ENCODE measurements at regions not wholly inside any gene's neighbourhood (a gene's known extent, or its start where the extent isn't known, plus 50 kb on each side); places are given as distances from the start of the nearest gene placed in this dataset.

GRCh38 chr4:32148111-32148666 is 1428.0 kb downstream of the PCDH7 start:
- Histone ChIP-seq H3K4me2 (peak overlapping the region; percentile 52), H2AFZ (no peak overlapping the region), H3K4me1 (ENCODE audit: insufficient read depth) (no peaks in the 10 kb centered on the region), H3K36me3 (replicated peaks; ENCODE audit: insufficient read depth, low read depth) (no peaks in the 10 kb centered on the region), H4K20me1 (ENCODE audit: insufficient read depth, poor library complexity, severe bottlenecking) (no peaks in the 10 kb centered on the region), H3K27me3 (no peaks in the 10 kb centered on the region), H3K4me3 (no peak overlapping the region), H3K9me2 (replicated peaks; ENCODE audit: insufficient read depth) (no peaks in the 10 kb centered on the region), H3K79me2 (no peaks in the 10 kb centered on the region), H3K27ac (no peak overlapping the region), H3K9me3 (ENCODE audit: low read depth) (no peaks in the 10 kb centered on the region)
- TF ChIP-seq EZH2phosphoT487 (IDR thresholded peaks at IDR 0.05; ENCODE audit: low read depth, severe bottlenecking, unreplicated experiment) (no peak), CTCF (IDR thresholded peaks at IDR 0.05; ENCODE audit: poor library complexity) (no peak)
- no peak for DNase-seq (ENCODE audit: low spot score)
- WGBS (ENCODE audit: low lambda C conversion rate, missing lambda C conversion rate): 63% methylated on average over 2 of the region's 2 CpGs

DNA sequence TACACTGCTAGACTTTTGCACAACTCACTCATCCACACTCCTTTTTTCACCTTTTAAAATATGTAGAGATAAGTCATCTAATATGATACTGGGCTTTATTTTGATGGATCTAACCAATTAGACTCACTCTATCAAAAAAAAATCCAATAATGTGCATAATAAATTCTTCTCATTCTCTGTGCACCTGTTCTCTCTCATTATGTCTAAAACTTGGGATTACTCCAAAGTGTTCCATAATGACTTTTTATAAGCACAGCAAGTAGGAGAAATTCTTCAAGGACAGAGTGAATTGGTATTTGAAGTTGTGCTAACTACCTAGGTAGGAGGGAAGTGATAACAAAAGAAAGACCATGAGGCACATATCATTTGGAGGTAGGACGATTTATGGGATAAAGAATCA is 1438.8 kb downstream of the PCDH7 start:
- H3K79me2 ChIP-seq: no peaks in the 10 kb centered on the region
- no peak overlapping the region for H3K4me2 ChIP-seq
- no peaks in the 10 kb centered on the region for H4K20me1 ChIP-seq (ENCODE audit: insufficient read depth, poor library complexity, severe bottlenecking)
- H3K27me3 ChIP-seq: no peaks in the 10 kb centered on the region
- 96% methylated on average over 1 of the region's 1 CpG for WGBS (ENCODE audit: low lambda C conversion rate, missing lambda C conversion rate)
- H3K4me3 ChIP-seq: no peak overlapping the region
- H3K9me3 ChIP-seq (ENCODE audit: low read depth): no peaks in the 10 kb centered on the region
- no peak for TF ChIP-seq CTCF (IDR thresholded peaks at IDR 0.05; ENCODE audit: poor library complexity)
- no peak for TF ChIP-seq EZH2phosphoT487 (IDR thresholded peaks at IDR 0.05; ENCODE audit: low read depth, severe bottlenecking, unreplicated experiment)
- no peak for TF ChIP-seq EZH2 (IDR thresholded peaks at IDR 0.05; ENCODE audit: borderline replicate concordance)
- no peak overlapping the region for H3K27ac ChIP-seq
- DNase-seq (ENCODE audit: low spot score): no peak
- no peaks in the 10 kb centered on the region for H3K4me1 ChIP-seq (ENCODE audit: insufficient read depth)
- no peak overlapping the region for H2AFZ ChIP-seq
- no peaks in the 10 kb centered on the region for H3K9me2 ChIP-seq (replicated peaks; ENCODE audit: insufficient read depth)
- H3K36me3 ChIP-seq (replicated peaks; ENCODE audit: insufficient read depth, low read depth): no peaks in the 10 kb centered on the region

DNA sequence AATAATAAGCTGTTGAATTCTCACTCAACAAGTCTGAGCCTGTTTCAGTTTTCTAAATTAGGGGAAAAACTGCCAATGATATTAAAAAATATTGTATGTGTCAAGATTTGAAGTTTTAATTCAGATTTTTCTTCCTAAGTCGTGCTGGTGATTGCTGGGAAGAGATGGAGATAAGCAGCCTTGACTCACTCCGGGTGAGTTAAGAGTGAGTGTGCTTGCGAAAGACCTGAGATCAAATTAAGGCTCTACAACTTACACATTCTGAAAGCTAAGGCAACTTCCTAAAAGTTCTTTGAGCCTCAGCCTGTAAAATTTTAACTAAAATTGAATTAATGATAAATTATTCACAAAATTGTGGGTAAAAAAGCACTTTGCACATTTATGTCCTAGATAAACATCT is 1441.2 kb downstream of the PCDH7 start:
- WGBS (ENCODE audit: low lambda C conversion rate, missing lambda C conversion rate): 53% methylated on average over 3 of the region's 3 CpGs

More for the DNA sequence above, 1441.2 kb downstream of the PCDH7 start:
- H3K79me2 ChIP-seq: no peaks in the 10 kb centered on the region
- H4K20me1 ChIP-seq (ENCODE audit: insufficient read depth, poor library complexity, severe bottlenecking): no peaks in the 10 kb centered on the region
- no peaks in the 10 kb centered on the region for H3K9me3 ChIP-seq (ENCODE audit: low read depth)
- no peak overlapping the region for H3K4me2 ChIP-seq
- no peak overlapping the region for H3K27ac ChIP-seq
- no peaks in the 10 kb centered on the region for H3K4me1 ChIP-seq (ENCODE audit: insufficient read depth)
- H2AFZ ChIP-seq: no peak overlapping the region
- no peaks in the 10 kb centered on the region for H3K27me3 ChIP-seq
- no peaks in the 10 kb centered on the region for H3K9me2 ChIP-seq (replicated peaks; ENCODE audit: insufficient read depth)
- peak; percentile 6 for DNase-seq (ENCODE audit: low spot score)
- no peaks in the 10 kb centered on the region for H3K36me3 ChIP-seq (replicated peaks; ENCODE audit: insufficient read depth, low read depth)
- TF ChIP-seq CTCF (IDR thresholded peaks at IDR 0.05; ENCODE audit: poor library complexity): no peak
- no peak for TF ChIP-seq EZH2 (IDR thresholded peaks at IDR 0.05; ENCODE audit: borderline replicate concordance)
- no peak for TF ChIP-seq EZH2phosphoT487 (IDR thresholded peaks at IDR 0.05; ENCODE audit: low read depth, severe bottlenecking, unreplicated experiment)
- H3K4me3 ChIP-seq: no peak overlapping the region
